ENCODE measurements at regions not wholly inside any gene's neighbourhood (a gene's known extent, or its start where the extent isn't known, plus 50 kb on each side); places are given as distances from the start of the nearest gene placed in this dataset.

DNA sequence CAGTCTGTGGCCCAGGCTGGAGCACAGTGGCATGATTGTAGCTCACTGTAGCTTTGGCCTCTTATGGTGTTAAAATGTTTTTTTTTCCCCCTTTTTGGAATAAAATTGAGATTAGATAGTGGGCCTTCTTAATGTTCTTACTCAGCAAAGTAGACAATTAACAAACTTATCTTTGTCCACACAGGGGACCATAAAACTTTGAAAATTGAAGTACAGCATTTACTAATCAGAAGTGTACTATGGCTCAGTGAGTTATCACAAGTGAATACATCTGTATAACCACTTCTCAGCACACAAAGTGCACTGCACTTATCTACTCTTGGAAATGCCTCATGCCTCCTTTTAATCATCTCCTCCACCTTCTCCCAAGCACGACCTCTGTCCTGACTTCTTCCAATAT is 218.9 kb downstream of the PRDM2 start:
- Histone ChIP-seq H3K27ac (ENCODE audit: low read length) (no peak overlapping the region), H3K27me3 (ENCODE audit: control insufficient read depth, insufficient read depth, low read length) (no peaks in the 10 kb centered on the region), H3K4me3 (ENCODE audit: low read length) (no peak overlapping the region), H3K4me1 (ENCODE audit: control insufficient read depth, insufficient read depth, low read length) (peaks cover 2% of the 10 kb centered on the region), H3K36me3 (ENCODE audit: control insufficient read depth, insufficient read depth, low read length) (no peaks in the 10 kb centered on the region), H3K9me3 (replicated peaks; ENCODE audit: control insufficient read depth, low read depth, low read length) (no peaks in the 10 kb centered on the region)
- no CpG with 5 or more reads among the region's 1 CpG for WGBS (ENCODE audit: insufficient coverage)
- DNase-seq, result no peak

DNA sequence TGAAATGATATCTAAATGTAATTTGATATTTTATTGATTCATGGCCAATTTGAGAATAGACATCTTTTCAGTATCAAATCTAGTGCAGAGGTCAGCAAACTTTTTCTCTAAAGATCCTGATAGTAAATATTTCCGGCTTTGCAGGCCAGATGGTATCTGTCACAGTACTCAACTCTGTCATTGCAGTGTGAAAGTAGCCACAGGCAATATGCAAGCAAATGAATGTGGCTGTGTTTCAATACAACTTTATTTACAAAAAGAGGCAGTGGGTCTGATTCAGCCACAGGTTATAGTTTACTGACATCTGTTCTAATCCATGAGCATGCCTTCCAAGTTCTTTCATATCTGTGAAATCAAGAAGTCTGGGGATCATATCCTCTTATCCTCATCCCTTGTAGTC is 221.2 kb downstream of the PRDM2 start:
- H3K9me3 ChIP-seq (replicated peaks; ENCODE audit: control insufficient read depth, low read depth, low read length), result no peaks in the 10 kb centered on the region
- peaks cover 2% of the 10 kb centered on the region for H3K4me1 ChIP-seq (ENCODE audit: control insufficient read depth, insufficient read depth, low read length)
- H3K27me3 ChIP-seq (ENCODE audit: control insufficient read depth, insufficient read depth, low read length), result no peaks in the 10 kb centered on the region
- no peaks in the 10 kb centered on the region for H3K36me3 ChIP-seq (ENCODE audit: control insufficient read depth, insufficient read depth, low read length)
- H3K4me3 ChIP-seq (ENCODE audit: low read length), result no peak overlapping the region
- WGBS (ENCODE audit: insufficient coverage), result no CpG with 5 or more reads among the region's 1 CpG
- H3K27ac ChIP-seq (ENCODE audit: low read length), result no peak overlapping the region
- no peak for DNase-seq

DNA sequence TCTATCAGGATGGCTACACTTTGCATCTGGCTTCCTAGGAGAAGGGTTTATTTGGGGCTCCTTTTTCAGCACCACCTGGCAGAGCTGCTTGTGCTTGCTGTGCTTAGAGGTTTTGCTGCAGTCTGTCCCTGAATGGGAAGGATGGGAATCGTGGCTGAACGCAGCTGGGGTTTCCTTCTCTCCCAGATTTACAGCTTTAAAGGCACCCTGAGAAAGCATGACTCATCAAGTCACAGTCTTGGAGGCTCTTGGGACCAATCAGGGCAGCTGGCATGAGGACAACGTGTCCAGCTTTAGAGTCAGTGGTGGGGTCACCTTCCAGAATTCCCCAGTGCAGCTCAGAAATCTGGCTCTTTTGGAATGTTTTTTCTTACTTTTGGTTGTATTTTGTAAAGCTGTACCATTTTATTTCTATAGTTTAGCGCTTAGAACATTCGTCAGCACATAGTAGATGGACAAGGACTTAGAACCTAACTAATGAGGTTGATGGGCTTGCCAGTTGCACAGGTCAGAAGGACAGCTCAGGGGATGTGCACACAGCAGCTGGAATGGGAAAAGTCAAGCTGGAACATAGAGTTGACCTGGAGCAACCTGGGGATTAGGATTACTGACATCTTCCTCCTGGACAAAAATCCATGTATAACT is 222.6 kb downstream of the PRDM2 start:
- Histone ChIP-seq H3K4me1 (ENCODE audit: control insufficient read depth, insufficient read depth, low read length) (peaks cover 2% of the 10 kb centered on the region), H3K27me3 (ENCODE audit: control insufficient read depth, insufficient read depth, low read length) (peaks cover under 1% of the 10 kb centered on the region), H3K4me3 (ENCODE audit: low read length) (no peak overlapping the region), H3K9me3 (replicated peaks; ENCODE audit: control insufficient read depth, low read depth, low read length) (no peaks in the 10 kb centered on the region), H3K27ac (ENCODE audit: low read length) (no peak overlapping the region), H3K36me3 (ENCODE audit: control insufficient read depth, insufficient read depth, low read length) (no peaks in the 10 kb centered on the region)
- peak; percentile 33 for DNase-seq
- WGBS (ENCODE audit: insufficient coverage), result 69% methylated on average over 3 of the region's 5 CpGs

DNA sequence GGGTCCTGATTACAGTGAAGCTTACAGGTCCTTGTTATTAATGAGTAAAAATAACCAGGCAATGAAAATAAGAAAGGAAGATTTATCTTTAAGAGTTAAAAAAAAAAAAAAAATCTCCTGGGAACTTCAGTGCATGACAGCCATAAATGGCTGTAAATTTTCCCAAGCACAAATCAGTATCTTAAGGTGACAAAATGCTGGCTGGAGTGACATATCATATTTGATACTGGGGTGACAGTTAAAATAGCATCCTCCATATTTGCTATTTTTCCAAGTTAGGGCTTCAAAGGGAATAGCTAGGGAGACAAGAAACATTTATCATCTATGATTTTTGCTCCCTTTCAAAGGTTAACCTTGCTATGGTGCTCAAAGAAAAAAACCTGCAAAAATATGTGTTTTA is 226.6 kb downstream of the PRDM2 start:
- H3K27ac ChIP-seq (ENCODE audit: low read length), result no peak overlapping the region
- H3K9me3 ChIP-seq (replicated peaks; ENCODE audit: control insufficient read depth, low read depth, low read length), result no peaks in the 10 kb centered on the region
- peaks cover 2% of the 10 kb centered on the region for H3K4me1 ChIP-seq (ENCODE audit: control insufficient read depth, insufficient read depth, low read length)
- no peak overlapping the region for H3K4me3 ChIP-seq (ENCODE audit: low read length)
- DNase-seq, result no peak
- H3K27me3 ChIP-seq (ENCODE audit: control insufficient read depth, insufficient read depth, low read length), result peaks cover 2% of the 10 kb centered on the region
- H3K36me3 ChIP-seq (ENCODE audit: control insufficient read depth, insufficient read depth, low read length), result no peaks in the 10 kb centered on the region

GRCh38 chr1:13927736-13928135 is 227.7 kb downstream of the PRDM2 start:
- WGBS (ENCODE audit: insufficient coverage), result 83% methylated on average over 2 of the region's 3 CpGs
- Histone ChIP-seq H3K4me3 (ENCODE audit: low read length) (no peak overlapping the region), H3K27ac (ENCODE audit: low read length) (no peak overlapping the region), H3K27me3 (ENCODE audit: control insufficient read depth, insufficient read depth, low read length) (peaks cover 2% of the 10 kb centered on the region), H3K4me1 (ENCODE audit: control insufficient read depth, insufficient read depth, low read length) (no peaks in the 10 kb centered on the region), H3K36me3 (ENCODE audit: control insufficient read depth, insufficient read depth, low read length) (no peaks in the 10 kb centered on the region), H3K9me3 (replicated peaks; ENCODE audit: control insufficient read depth, low read depth, low read length) (no peaks in the 10 kb centered on the region)
- DNase-seq, result no peak

- no peak overlapping the region for H3K4me3 ChIP-seq (ENCODE audit: low read length)
- no peak for DNase-seq
- H3K36me3 ChIP-seq (ENCODE audit: control insufficient read depth, insufficient read depth, low read length), result no peaks in the 10 kb centered on the region
- no peaks in the 10 kb centered on the region for H3K4me1 ChIP-seq (ENCODE audit: control insufficient read depth, insufficient read depth, low read length)
- H3K27me3 ChIP-seq (ENCODE audit: control insufficient read depth, insufficient read depth, low read length), result peaks cover 2% of the 10 kb centered on the region
- WGBS (ENCODE audit: insufficient coverage), result 90% methylated on average over 5 of the region's 5 CpGs
- H3K9me3 ChIP-seq (replicated peaks; ENCODE audit: control insufficient read depth, low read depth, low read length), result no peaks in the 10 kb centered on the region
- H3K27ac ChIP-seq (ENCODE audit: low read length), result no peak overlapping the region
Observed at GRCh38 chr1:13929313-13929712, 229.3 kb downstream of the PRDM2 start.

DNA sequence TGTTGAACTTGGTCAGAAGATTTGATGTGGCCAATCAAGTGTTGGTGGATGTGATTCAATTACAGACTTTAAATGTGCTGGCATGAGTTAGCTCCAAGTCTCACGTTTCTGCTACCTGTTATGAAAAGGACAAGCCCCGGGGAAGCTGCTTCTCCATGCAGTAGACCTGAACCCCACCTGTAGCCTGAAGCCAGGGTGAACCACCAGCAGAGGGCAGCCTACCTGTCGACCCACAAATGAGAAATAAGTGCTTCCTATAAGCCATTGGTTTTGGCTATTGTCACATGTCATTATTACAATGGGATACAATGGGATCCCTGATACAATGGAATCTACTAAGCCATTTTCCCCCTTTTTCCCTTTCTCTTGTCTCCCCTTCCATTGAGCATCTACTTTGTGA is 230.2 kb downstream of the PRDM2 start:
- Histone ChIP-seq H3K4me1 (ENCODE audit: control insufficient read depth, insufficient read depth, low read length) (no peaks in the 10 kb centered on the region), H3K36me3 (ENCODE audit: control insufficient read depth, insufficient read depth, low read length) (no peaks in the 10 kb centered on the region), H3K27me3 (ENCODE audit: control insufficient read depth, insufficient read depth, low read length) (peaks cover 4% of the 10 kb centered on the region), H3K27ac (ENCODE audit: low read length) (no peak overlapping the region), H3K9me3 (replicated peaks; ENCODE audit: control insufficient read depth, low read depth, low read length) (no peaks in the 10 kb centered on the region), H3K4me3 (ENCODE audit: low read length) (no peak overlapping the region)
- no peak for DNase-seq
- 46% methylated on average over 2 of the region's 3 CpGs for WGBS (ENCODE audit: insufficient coverage)

GRCh38 chr1:13931226-13931625 is 231.2 kb downstream of the PRDM2 start:
- no peak overlapping the region for H3K4me3 ChIP-seq (ENCODE audit: low read length)
- no peaks in the 10 kb centered on the region for H3K36me3 ChIP-seq (ENCODE audit: control insufficient read depth, insufficient read depth, low read length)
- H3K27ac ChIP-seq (ENCODE audit: low read length), result no peak overlapping the region
- H3K27me3 ChIP-seq (ENCODE audit: control insufficient read depth, insufficient read depth, low read length), result peaks cover 4% of the 10 kb centered on the region
- H3K9me3 ChIP-seq (replicated peaks; ENCODE audit: control insufficient read depth, low read depth, low read length), result no peaks in the 10 kb centered on the region
- peak; percentile 26 for DNase-seq
- H3K4me1 ChIP-seq (ENCODE audit: control insufficient read depth, insufficient read depth, low read length), result no peaks in the 10 kb centered on the region
- WGBS (ENCODE audit: insufficient coverage), result no CpG with 5 or more reads among the region's 3 CpGs

DNA sequence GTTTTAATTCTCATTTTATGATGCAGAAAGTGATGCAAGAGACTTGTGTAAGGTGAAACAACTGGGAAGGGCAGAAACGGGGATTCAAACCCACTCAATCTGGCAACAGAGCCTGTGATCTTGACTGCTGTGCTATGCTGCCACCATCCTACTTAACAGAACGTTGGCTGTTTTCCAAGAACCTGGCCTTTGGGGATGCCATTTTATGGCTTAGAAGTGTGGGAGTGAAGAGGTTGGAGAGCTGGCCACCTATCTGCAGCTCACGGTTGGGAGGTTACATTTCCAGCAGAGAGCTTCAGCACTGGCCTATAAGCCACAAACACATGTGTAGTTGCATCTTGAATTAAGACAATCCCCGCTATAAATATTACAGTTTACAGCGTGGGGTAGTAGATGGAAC is 235.3 kb downstream of the PRDM2 start:
- H3K9me3 ChIP-seq (replicated peaks; ENCODE audit: control insufficient read depth, low read depth, low read length), result no peaks in the 10 kb centered on the region
- H3K4me3 ChIP-seq (ENCODE audit: low read length), result no peak overlapping the region
- H3K27ac ChIP-seq (ENCODE audit: low read length), result no peak overlapping the region
- no peaks in the 10 kb centered on the region for H3K4me1 ChIP-seq (ENCODE audit: control insufficient read depth, insufficient read depth, low read length)
- no peaks in the 10 kb centered on the region for H3K36me3 ChIP-seq (ENCODE audit: control insufficient read depth, insufficient read depth, low read length)
- 33% methylated on average over 1 of the region's 5 CpGs for WGBS (ENCODE audit: insufficient coverage)
- no peak for DNase-seq
- peaks cover 2% of the 10 kb centered on the region for H3K27me3 ChIP-seq (ENCODE audit: control insufficient read depth, insufficient read depth, low read length)

DNA sequence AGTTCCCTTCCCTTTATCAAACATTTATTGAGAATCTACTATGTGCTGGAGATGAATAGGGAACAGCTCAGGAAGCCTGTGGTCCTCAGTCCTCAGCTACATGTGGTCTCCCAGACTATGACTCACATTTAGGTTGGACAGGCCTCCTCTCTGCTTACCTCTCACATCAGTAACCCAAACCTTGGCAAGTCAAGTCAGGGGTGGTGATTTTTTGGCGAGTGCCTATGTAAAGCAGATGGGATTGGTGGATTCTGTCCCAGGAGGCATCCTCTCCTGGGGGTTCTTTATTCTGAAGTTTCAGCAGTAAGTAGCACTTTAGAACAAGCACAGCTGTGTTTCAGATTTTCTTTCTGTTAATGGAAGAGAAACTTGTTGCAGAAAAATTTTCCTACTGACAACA is 241.3 kb downstream of the PRDM2 start:
- H3K27ac ChIP-seq (ENCODE audit: low read length), result no peak overlapping the region
- H3K4me1 ChIP-seq (ENCODE audit: control insufficient read depth, insufficient read depth, low read length), result peaks cover 2% of the 10 kb centered on the region
- DNase-seq, result no peak
- no CpG with 5 or more reads among the region's 1 CpG for WGBS (ENCODE audit: insufficient coverage)
- no peaks in the 10 kb centered on the region for H3K27me3 ChIP-seq (ENCODE audit: control insufficient read depth, insufficient read depth, low read length)
- no peak overlapping the region for H3K4me3 ChIP-seq (ENCODE audit: low read length)
- H3K9me3 ChIP-seq (replicated peaks; ENCODE audit: control insufficient read depth, low read depth, low read length), result peaks cover 3% of the 10 kb centered on the region
- no peaks in the 10 kb centered on the region for H3K36me3 ChIP-seq (ENCODE audit: control insufficient read depth, insufficient read depth, low read length)

DNA sequence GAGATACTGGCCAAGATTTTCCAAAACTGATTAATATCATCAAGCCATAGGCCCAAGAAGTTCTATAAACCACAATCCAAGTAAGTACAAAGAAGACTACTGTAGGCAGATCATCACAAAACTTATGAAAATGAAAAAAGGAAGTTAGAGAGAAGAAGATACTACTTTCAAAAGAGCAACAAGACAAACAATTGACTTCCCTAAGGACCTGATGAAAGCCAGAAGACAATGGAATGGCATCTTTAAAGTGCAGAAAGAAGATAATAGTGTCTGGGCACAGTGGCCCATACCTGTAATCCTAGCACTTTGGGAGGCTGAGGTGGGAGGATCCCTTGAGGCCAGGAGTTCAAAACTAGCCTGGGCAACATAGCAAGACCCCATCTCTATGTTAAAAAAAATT is 243.1 kb downstream of the PRDM2 start:
- Histone ChIP-seq H3K27ac (ENCODE audit: low read length) (no peak overlapping the region), H3K27me3 (ENCODE audit: control insufficient read depth, insufficient read depth, low read length) (no peaks in the 10 kb centered on the region), H3K9me3 (replicated peaks; ENCODE audit: control insufficient read depth, low read depth, low read length) (peaks cover 3% of the 10 kb centered on the region), H3K4me1 (ENCODE audit: control insufficient read depth, insufficient read depth, low read length) (peaks cover 2% of the 10 kb centered on the region), H3K4me3 (ENCODE audit: low read length) (no peak overlapping the region), H3K36me3 (ENCODE audit: control insufficient read depth, insufficient read depth, low read length) (no peaks in the 10 kb centered on the region)
- DNase-seq, result no peak

All from muscle of leg (tissue), 3 donors.